Loucy (cell line): ENCODE measurements at regions not wholly inside any gene's neighbourhood (a gene's known extent, or its start where the extent isn't known, plus 50 kb on each side); places are given as distances from the start of the nearest gene placed in this dataset.

Experiments
- CTCF ChIP-seq: fragments of 200-600 bp; sonication (generic); conservative IDR thresholded peaks from 2 replicates; pipeline ENCODE4 v1.5.1; 2014; ENCODE audit warnings: mild to moderate bottlenecking, antibody characterized with exemption, low read length
- EZH2phosphoT487 ChIP-seq: fragments of 200-600 bp; IDR thresholded peaks from 2 replicates; pipeline ENCODE4 v1.6.1; 2018; ENCODE audit warnings: antibody characterized with exemption, mild to moderate bottlenecking, moderate library complexity, borderline replicate concordance

GRCh38 chr14:34256223-34256622, 205.8 kb downstream of the SPTSSA start:
- TF ChIP-seq CTCF (no peak), EZH2phosphoT487 (no peak)
